Neuronal stem cell (in vitro differentiated cells): ENCODE measurements at regions not wholly inside any gene's neighbourhood (a gene's known extent, or its start where the extent isn't known, plus 50 kb on each side); places are given as distances from the start of the nearest gene placed in this dataset.

Source experiments
- DNase-seq: peaks from one replicate; pipeline ENCODE4 v3.0.0-alpha.2; 2013; ENCODE audit warnings: low spot score
- H2AFZ ChIP-seq: one replicate; pipeline ENCODE4 v1.6.1; 2013; ENCODE audit warnings: mild to moderate bottlenecking, low read length, inconsistent platforms
- H2AK5ac ChIP-seq: 2 replicates; pipeline ENCODE4 v1.6.1; 2013; ENCODE audit warnings: low read depth, mild to moderate bottlenecking, inconsistent platforms, low read length, moderate library complexity, mixed read lengths
- H2BK120ac ChIP-seq: 2 replicates; pipeline ENCODE4 v1.6.1; 2013; ENCODE audit warnings: low read depth, mild to moderate bottlenecking, inconsistent platforms, low read length, moderate library complexity, mixed read lengths
- H2BK12ac ChIP-seq: one replicate; pipeline ENCODE4 v1.6.1; 2013; ENCODE audit warnings: low read length, inconsistent platforms
- H2BK15ac ChIP-seq: 2 replicates; pipeline ENCODE4 v1.6.1; 2013; ENCODE audit warnings: mild to moderate bottlenecking, low read length, inconsistent platforms, mixed read lengths
- H2BK5ac ChIP-seq: one replicate; pipeline ENCODE4 v1.6.1; 2013; ENCODE audit warnings: inconsistent platforms, mild to moderate bottlenecking, low read length, moderate library complexity
- H3K14ac ChIP-seq: one replicate; pipeline ENCODE4 v1.6.1; 2013; ENCODE audit warnings: low read length, inconsistent platforms
- H3K18ac ChIP-seq: 2 replicates; pipeline ENCODE4 v1.6.1; 2013; ENCODE audit warnings: low read length, inconsistent platforms
- H3K23ac ChIP-seq: 2 replicates; pipeline ENCODE4 v1.6.1; 2013; ENCODE audit warnings: low read depth, mild to moderate bottlenecking, mixed read lengths, low read length, inconsistent platforms; ENCODE audit not compliant: poor library complexity
- H3K27ac ChIP-seq: replicated peaks from 3 replicates; pipeline ENCODE4 v1.5.1; 2013; ENCODE audit warnings: low read length, inconsistent platforms
- H3K27me3 ChIP-seq, 3 experiments: 2 replicates each; pipeline ENCODE4 v1.6.1; 2013; ENCODE audit warnings: low read length in 3 of 3, mild to moderate bottlenecking in 2 of 3, inconsistent platforms in 1 of 3, low read depth in 1 of 3, mixed read lengths in 1 of 3, moderate library complexity in 1 of 3; ENCODE audit not compliant: control insufficient read depth in 3 of 3, insufficient read depth in 3 of 3
- H3K36me3 ChIP-seq, 2 donors: replicated peaks in 1 of 2; 2 replicates each; pipeline ENCODE4 v1.6.1; 2013; ENCODE audit warnings: low read length in 2 of 2; ENCODE audit not compliant: control insufficient read depth in 2 of 2, insufficient read depth in 2 of 2
- H3K4ac ChIP-seq: 2 replicates; pipeline ENCODE4 v1.6.1; 2013; ENCODE audit warnings: inconsistent platforms, mild to moderate bottlenecking, low read length, moderate library complexity
- H3K4me1 ChIP-seq, 2 donors: 1 replicate in 1 of 2; 2 replicates in 1 of 2; pipeline ENCODE4 v1.6.1; 2013; ENCODE audit warnings: low read length in 2 of 2, low read depth in 1 of 2; ENCODE audit not compliant: control insufficient read depth in 2 of 2, insufficient read depth in 1 of 2
- H3K4me2 ChIP-seq: one replicate; pipeline ENCODE4 v1.6.1; 2013; ENCODE audit warnings: mild to moderate bottlenecking, low read length, inconsistent platforms; ENCODE audit not compliant: insufficient read depth, poor library complexity, severe bottlenecking
- H3K4me3 ChIP-seq, 2 donors: 2 replicates each; pipeline ENCODE4 v1.5.1; 2013; ENCODE audit warnings: low read length in 2 of 2, mild to moderate bottlenecking in 2 of 2, inconsistent platforms in 1 of 2, moderate library complexity in 1 of 2
- H3K79me1 ChIP-seq: one replicate; pipeline ENCODE4 v1.6.1; 2013; ENCODE audit warnings: low read depth, mild to moderate bottlenecking, inconsistent platforms, low read length, moderate library complexity
- H3K9ac ChIP-seq: one replicate; pipeline ENCODE4 v1.6.1; 2013; ENCODE audit warnings: mild to moderate bottlenecking, low read depth, low read length, inconsistent platforms; ENCODE audit not compliant: poor library complexity
- H3K9me3 ChIP-seq, 2 donors: replicated peaks in 1 of 2; 2 replicates each; pipeline versions ENCODE3 to v1.6.1; 2013; ENCODE audit warnings: low read length in 2 of 2, mild to moderate bottlenecking in 2 of 2, inconsistent platforms in 1 of 2, low read depth in 1 of 2, mixed read lengths in 1 of 2, moderate library complexity in 1 of 2; ENCODE audit not compliant: control insufficient read depth in 2 of 2, insufficient read depth in 1 of 2
- H4K8ac ChIP-seq: one replicate; pipeline ENCODE4 v1.6.1; 2013; ENCODE audit warnings: low read depth, mild to moderate bottlenecking, inconsistent platforms, low read length, moderate library complexity
- H4K91ac ChIP-seq: one replicate; pipeline ENCODE4 v1.6.1; 2013; ENCODE audit warnings: low read length, low read depth, mild to moderate bottlenecking, inconsistent platforms; ENCODE audit not compliant: poor library complexity
- WGBS, 2 donors: extraction: QIAGEN DNeasy Blood & Tissue Kit; methylation state at CpG; one replicate each; pipeline ENCODE4 v1.1.7; 2013; ENCODE audit warnings: missing lambda C conversion rate in 2 of 2, mixed read lengths in 1 of 2; ENCODE audit not compliant: insufficient read length in 2 of 2, insufficient replicate concordance in 1 of 2; ENCODE audit errors: extremely low coverage in 2 of 2; 5-methylcytosine and 5-hydroxymethylcytosine counted together

GRCh38 chr4:28942631-28943030 is 1777.5 kb upstream of the PCDH7 start:
- Histone ChIP-seq H4K91ac (no peak overlapping the region), H3K14ac (no peak overlapping the region), H2BK5ac (no peak overlapping the region), H3K27ac (no peak overlapping the region), H3K79me1 (no peaks in the 10 kb centered on the region), H2BK15ac (no peak overlapping the region), H3K4me3 (no peak overlapping the region), H3K4me1 (no peaks in the 10 kb centered on the region), H3K18ac (no peak overlapping the region), H4K8ac (no peak overlapping the region), H3K9ac (no peak overlapping the region), H2AK5ac (no peak overlapping the region), H2AFZ (no peak overlapping the region), H3K23ac (no peak overlapping the region), H3K4ac (no peak overlapping the region), H3K4me2 (no peak overlapping the region), H3K9me3 (no peaks in the 10 kb centered on the region), H3K27me3 (no peaks in the 10 kb centered on the region), H2BK12ac (no peak overlapping the region), H3K36me3 (no peaks in the 10 kb centered on the region), H2BK120ac (no peak overlapping the region)
- no peak for DNase-seq

GRCh38 chr4:28947374-28947773 is 1772.8 kb upstream of the PCDH7 start:
- no peaks in the 10 kb centered on the region for H3K36me3 ChIP-seq
- H3K27me3 ChIP-seq = no peaks in the 10 kb centered on the region
- no peak overlapping the region for H3K4me2 ChIP-seq
- no peak overlapping the region for H3K18ac ChIP-seq
- no peak overlapping the region for H3K4me3 ChIP-seq
- H2AFZ ChIP-seq = no peak overlapping the region
- no peak overlapping the region for H4K91ac ChIP-seq
- no peak overlapping the region for H2BK5ac ChIP-seq
- no peaks in the 10 kb centered on the region for H3K9me3 ChIP-seq
- H3K4ac ChIP-seq = no peak overlapping the region
- H2BK15ac ChIP-seq = no peak overlapping the region
- H3K9ac ChIP-seq = no peak overlapping the region
- no CpG with 5 or more reads among the region's 1 CpG for WGBS, 2 donors
- no peak for DNase-seq
- no peak overlapping the region for H4K8ac ChIP-seq
- no peak overlapping the region for H3K23ac ChIP-seq
- no peak overlapping the region for H2BK120ac ChIP-seq
- H3K27ac ChIP-seq = no peak overlapping the region
- no peaks in the 10 kb centered on the region for H3K4me1 ChIP-seq
- no peaks in the 10 kb centered on the region for H3K79me1 ChIP-seq
- H2AK5ac ChIP-seq = no peak overlapping the region
- no peak overlapping the region for H3K14ac ChIP-seq
- H2BK12ac ChIP-seq = no peak overlapping the region

- no peak overlapping the region for H3K18ac ChIP-seq
- no peak overlapping the region for H2AFZ ChIP-seq
- no peak overlapping the region for H2AK5ac ChIP-seq
- no CpG with 5 or more reads among the region's 2 CpGs for WGBS, 2 donors
- no peak overlapping the region for H3K4ac ChIP-seq
- no peak overlapping the region for H2BK5ac ChIP-seq
- H3K4me1 ChIP-seq = no peaks in the 10 kb centered on the region
- H3K4me3 ChIP-seq = no peak overlapping the region
- H3K4me2 ChIP-seq = no peak overlapping the region
- H3K9ac ChIP-seq = no peak overlapping the region
- H3K27ac ChIP-seq = no peak overlapping the region
- DNase-seq = no peak
- H3K36me3 ChIP-seq = no peaks in the 10 kb centered on the region
- no peak overlapping the region for H2BK15ac ChIP-seq
- H3K27me3 ChIP-seq = no peaks in the 10 kb centered on the region
- H3K9me3 ChIP-seq = no peaks in the 10 kb centered on the region
- H2BK12ac ChIP-seq = no peak overlapping the region
- H2BK120ac ChIP-seq = no peak overlapping the region
- no peaks in the 10 kb centered on the region for H3K79me1 ChIP-seq
- no peak overlapping the region for H4K91ac ChIP-seq
- H4K8ac ChIP-seq = no peak overlapping the region
- no peak overlapping the region for H3K23ac ChIP-seq
- H3K14ac ChIP-seq = no peak overlapping the region
These were observed 1771.7 kb upstream of the PCDH7 start for GRCh38 chr4:28948501-28948900.

- Histone ChIP-seq H3K4ac (no peak overlapping the region), H3K9ac (no peak overlapping the region), H3K79me1 (no peaks in the 10 kb centered on the region), H3K27me3 (no peaks in the 10 kb centered on the region), H3K4me2 (no peak overlapping the region), H2BK120ac (no peak overlapping the region), H4K91ac (no peak overlapping the region), H4K8ac (no peak overlapping the region), H3K9me3 (no peaks in the 10 kb centered on the region), H3K27ac (no peak overlapping the region), H2BK5ac (no peak overlapping the region), H3K4me1 (no peaks in the 10 kb centered on the region), H3K23ac (no peak overlapping the region), H2BK15ac (no peak overlapping the region), H3K36me3 (no peaks in the 10 kb centered on the region), H3K14ac (no peak overlapping the region), H2AK5ac (no peak overlapping the region), H2AFZ (peak overlapping the region; percentile 22), H3K18ac (no peak overlapping the region), H3K4me3 (no peak overlapping the region), H2BK12ac (no peak overlapping the region)
- no peak for DNase-seq
- no CpG with 5 or more reads among the region's 4 CpGs for WGBS, 2 donors
These were observed 1753.2 kb upstream of the PCDH7 start for GRCh38 chr4:28966982-28967381.
